ENCODE measurements at regions not wholly inside any gene's neighbourhood (a gene's known extent, or its start where the extent isn't known, plus 50 kb on each side); places are given as distances from the start of the nearest gene placed in this dataset.

DNA sequence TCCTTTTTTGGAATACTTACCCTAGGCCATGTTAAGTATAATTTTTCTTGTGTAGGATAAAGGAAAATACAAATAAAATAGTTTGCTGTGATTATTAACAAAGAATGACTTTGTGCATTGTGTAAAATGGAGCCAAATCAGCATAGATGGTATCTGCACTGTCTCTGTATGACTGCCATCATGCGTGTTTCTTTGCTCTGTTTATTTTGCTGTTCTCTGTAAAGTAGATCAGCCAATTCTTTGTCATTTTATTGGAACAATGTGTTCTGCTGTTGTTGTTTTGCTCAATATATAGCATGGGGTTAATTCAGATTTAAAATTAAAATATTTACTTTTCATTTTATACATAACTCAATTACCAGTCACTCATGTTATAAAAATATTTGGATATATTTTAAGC, 181.3 kb upstream of the UBE2E3 start:
- Histone ChIP-seq H3K36me3 (ENCODE audit: control insufficient read depth, insufficient read depth, low read length) (no peaks in the 10 kb centered on the region), H3K9me3 (ENCODE audit: control insufficient read depth, insufficient read depth, low read depth, low read length) (no peaks in the 10 kb centered on the region), H3K4me3 (ENCODE audit: low read depth in 2 of 2, low read length in 2 of 2) (no peak overlapping the region), H3K27me3 (ENCODE audit: control insufficient read depth, insufficient read depth, low read length) (no peaks in the 10 kb centered on the region), H3K27ac (ENCODE audit: low read length) (no peak overlapping the region), H3K4me1 (ENCODE audit: control insufficient read depth, insufficient read depth, low read length) (no peaks in the 10 kb centered on the region)
- no peak for TF ChIP-seq POLR2AphosphoS5 (IDR thresholded peaks at IDR 0.05; ENCODE audit: low read depth, low read length)
- in situ Hi-C loops (cut with HindIII; ENCODE audit: low pct_unique_long_range_greater_than_20kb, low sequenced_read_pairs) (no loop called here), intact Hi-C loops (cut with micrococcal nuclease; ENCODE audit: unreplicated experiment) (no loop called here)
- DNase-seq (ENCODE audit: low read depth, low spot score) (no peak), ATAC-seq (no peak)
- no TSS peak for BruUV-seq (replicated peaks)
- ChIA-PET CTCF (no interaction called here), POLR2A (no interaction called here)

DNA sequence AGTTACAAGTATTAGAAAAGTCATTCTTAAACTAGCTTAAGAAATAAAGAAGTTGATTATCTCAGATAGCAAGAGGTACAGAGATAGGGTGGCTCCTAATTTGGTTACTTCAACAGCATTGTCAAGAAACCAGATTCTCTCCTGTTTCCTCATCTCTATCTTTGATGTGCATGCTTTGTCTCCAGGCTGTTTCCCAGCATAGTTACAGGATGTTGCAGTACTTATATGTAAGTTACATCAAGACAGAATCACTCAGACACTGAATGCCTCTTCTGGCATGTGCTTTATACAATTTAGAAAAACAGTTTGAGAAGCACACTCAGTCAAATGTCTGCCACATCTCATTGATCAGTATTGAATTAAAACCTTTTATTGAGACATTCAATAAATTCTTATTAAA, 189.5 kb upstream of the UBE2E3 start:
- Histone ChIP-seq H3K4me1 (ENCODE audit: control insufficient read depth, insufficient read depth, low read length) (no peaks in the 10 kb centered on the region), H3K9me3 (ENCODE audit: control insufficient read depth, insufficient read depth, low read depth, low read length) (no peaks in the 10 kb centered on the region), H3K36me3 (ENCODE audit: control insufficient read depth, insufficient read depth, low read length) (no peaks in the 10 kb centered on the region), H3K27me3 (ENCODE audit: control insufficient read depth, insufficient read depth, low read length) (no peaks in the 10 kb centered on the region), H3K27ac (ENCODE audit: low read length) (no peak overlapping the region), H3K4me3 (ENCODE audit: low read depth in 2 of 2, low read length in 2 of 2) (no peak overlapping the region)
- DNase-seq (ENCODE audit: low read depth, low spot score) (peak; percentile 10), ATAC-seq (no peak)
- TF ChIP-seq, protein P1, sequence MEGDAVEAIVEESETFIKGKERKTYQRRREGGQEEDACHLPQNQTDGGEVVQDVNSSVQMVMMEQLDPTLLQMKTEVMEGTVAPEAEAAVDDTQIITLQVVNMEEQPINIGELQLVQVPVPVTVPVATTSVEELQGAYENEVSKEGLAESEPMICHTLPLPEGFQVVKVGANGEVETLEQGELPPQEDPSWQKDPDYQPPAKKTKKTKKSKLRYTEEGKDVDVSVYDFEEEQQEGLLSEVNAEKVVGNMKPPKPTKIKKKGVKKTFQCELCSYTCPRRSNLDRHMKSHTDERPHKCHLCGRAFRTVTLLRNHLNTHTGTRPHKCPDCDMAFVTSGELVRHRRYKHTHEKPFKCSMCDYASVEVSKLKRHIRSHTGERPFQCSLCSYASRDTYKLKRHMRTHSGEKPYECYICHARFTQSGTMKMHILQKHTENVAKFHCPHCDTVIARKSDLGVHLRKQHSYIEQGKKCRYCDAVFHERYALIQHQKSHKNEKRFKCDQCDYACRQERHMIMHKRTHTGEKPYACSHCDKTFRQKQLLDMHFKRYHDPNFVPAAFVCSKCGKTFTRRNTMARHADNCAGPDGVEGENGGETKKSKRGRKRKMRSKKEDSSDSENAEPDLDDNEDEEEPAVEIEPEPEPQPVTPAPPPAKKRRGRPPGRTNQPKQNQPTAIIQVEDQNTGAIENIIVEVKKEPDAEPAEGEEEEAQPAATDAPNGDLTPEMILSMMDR (IDR thresholded peaks at IDR 0.05), result no peak
- TF ChIP-seq, protein P2, sequence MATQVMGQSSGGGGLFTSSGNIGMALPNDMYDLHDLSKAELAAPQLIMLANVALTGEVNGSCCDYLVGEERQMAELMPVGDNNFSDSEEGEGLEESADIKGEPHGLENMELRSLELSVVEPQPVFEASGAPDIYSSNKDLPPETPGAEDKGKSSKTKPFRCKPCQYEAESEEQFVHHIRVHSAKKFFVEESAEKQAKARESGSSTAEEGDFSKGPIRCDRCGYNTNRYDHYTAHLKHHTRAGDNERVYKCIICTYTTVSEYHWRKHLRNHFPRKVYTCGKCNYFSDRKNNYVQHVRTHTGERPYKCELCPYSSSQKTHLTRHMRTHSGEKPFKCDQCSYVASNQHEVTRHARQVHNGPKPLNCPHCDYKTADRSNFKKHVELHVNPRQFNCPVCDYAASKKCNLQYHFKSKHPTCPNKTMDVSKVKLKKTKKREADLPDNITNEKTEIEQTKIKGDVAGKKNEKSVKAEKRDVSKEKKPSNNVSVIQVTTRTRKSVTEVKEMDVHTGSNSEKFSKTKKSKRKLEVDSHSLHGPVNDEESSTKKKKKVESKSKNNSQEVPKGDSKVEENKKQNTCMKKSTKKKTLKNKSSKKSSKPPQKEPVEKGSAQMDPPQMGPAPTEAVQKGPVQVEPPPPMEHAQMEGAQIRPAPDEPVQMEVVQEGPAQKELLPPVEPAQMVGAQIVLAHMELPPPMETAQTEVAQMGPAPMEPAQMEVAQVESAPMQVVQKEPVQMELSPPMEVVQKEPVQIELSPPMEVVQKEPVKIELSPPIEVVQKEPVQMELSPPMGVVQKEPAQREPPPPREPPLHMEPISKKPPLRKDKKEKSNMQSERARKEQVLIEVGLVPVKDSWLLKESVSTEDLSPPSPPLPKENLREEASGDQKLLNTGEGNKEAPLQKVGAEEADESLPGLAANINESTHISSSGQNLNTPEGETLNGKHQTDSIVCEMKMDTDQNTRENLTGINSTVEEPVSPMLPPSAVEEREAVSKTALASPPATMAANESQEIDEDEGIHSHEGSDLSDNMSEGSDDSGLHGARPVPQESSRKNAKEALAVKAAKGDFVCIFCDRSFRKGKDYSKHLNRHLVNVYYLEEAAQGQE (IDR thresholded peaks at IDR 0.05; ENCODE audit: insufficient read depth in 1 of 2, low read depth in 2 of 2, low read length in 1 of 2), result no peak
- no peak for TF ChIP-seq SIN3A (IDR thresholded peaks at IDR 0.05; ENCODE audit: borderline replicate concordance, insufficient read depth, low read depth, low read length)
- ChIA-PET CTCF (no interaction called here), POLR2A (no interaction called here)
- in situ Hi-C loops (cut with HindIII; ENCODE audit: low pct_unique_long_range_greater_than_20kb, low sequenced_read_pairs), result no loop called here
- no TSS peak for BruUV-seq (replicated peaks)
- intact Hi-C loops (cut with micrococcal nuclease; ENCODE audit: unreplicated experiment), result no loop called here

DNA sequence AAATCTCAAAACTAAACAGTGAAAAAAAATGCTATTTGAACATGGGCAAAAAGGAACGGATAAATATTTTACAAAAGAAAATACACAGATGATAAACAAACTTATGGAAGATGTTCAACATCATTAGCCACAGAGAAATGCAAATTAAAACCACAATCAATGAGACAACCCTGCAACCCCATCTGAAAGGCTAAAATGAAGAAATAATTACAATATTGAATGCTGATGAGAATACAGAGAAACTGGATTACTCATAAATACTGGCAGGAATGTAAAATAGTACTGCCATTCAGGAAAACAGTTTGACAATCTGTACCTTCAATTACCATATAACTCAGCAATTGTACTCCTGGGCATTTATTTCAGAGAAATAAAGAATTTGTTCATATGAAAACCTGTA, 193.1 kb upstream of the UBE2E3 start:
- Histone ChIP-seq H3K4me1 (ENCODE audit: control insufficient read depth, insufficient read depth, low read length) (no peaks in the 10 kb centered on the region), H3K4me3 (ENCODE audit: low read depth in 2 of 2, low read length in 2 of 2) (no peak overlapping the region), H3K27me3 (ENCODE audit: control insufficient read depth, insufficient read depth, low read length) (no peaks in the 10 kb centered on the region), H3K36me3 (ENCODE audit: control insufficient read depth, insufficient read depth, low read length) (no peaks in the 10 kb centered on the region), H3K27ac (ENCODE audit: low read length) (no peak overlapping the region), H3K9me3 (ENCODE audit: control insufficient read depth, insufficient read depth, low read depth, low read length) (no peaks in the 10 kb centered on the region)
- TF ChIP-seq, protein P2 (IDR thresholded peaks at IDR 0.05; ENCODE audit: insufficient read depth in 1 of 2, low read depth in 2 of 2, low read length in 1 of 2), result no peak
- TF ChIP-seq POLR2AphosphoS5 (IDR thresholded peaks at IDR 0.05; ENCODE audit: low read depth, low read length) (no peak), SIN3A (IDR thresholded peaks at IDR 0.05; ENCODE audit: borderline replicate concordance, insufficient read depth, low read depth, low read length) (no peak), TCF7L2 (IDR thresholded peaks at IDR 0.05; ENCODE audit: low read depth, low read length) (no peak)
- TF ChIP-seq, protein P1 (IDR thresholded peaks at IDR 0.05), result no peak
- in situ Hi-C loops (cut with HindIII; ENCODE audit: low pct_unique_long_range_greater_than_20kb, low sequenced_read_pairs), result no loop called here
- ATAC-seq (no peak), DNase-seq (ENCODE audit: low read depth, low spot score) (no peak)
- ChIA-PET CTCF (no interaction called here), POLR2A (no interaction called here)
- no TSS peak for BruUV-seq (replicated peaks)
- intact Hi-C loops (cut with micrococcal nuclease; ENCODE audit: unreplicated experiment), result no loop called here
